T-helper 1 cell (primary cell): ENCODE measurements at regions not wholly inside any gene's neighbourhood (a gene's known extent, or its start where the extent isn't known, plus 50 kb on each side); places are given as distances from the start of the nearest gene placed in this dataset.

Experiments used
- DNase-seq, 5 donors: peaks; one replicate each; pipeline ENCODE4 v3.0.0-alpha.2; 2012 to 2020

GRCh38 chr19:30673336-30673735, 301.2 kb downstream of the ZNF536 start:
- no peak for DNase-seq

GRCh38 chr19:30672926-30673325, 300.7 kb downstream of the ZNF536 start:
- no peak for DNase-seq

DNA sequence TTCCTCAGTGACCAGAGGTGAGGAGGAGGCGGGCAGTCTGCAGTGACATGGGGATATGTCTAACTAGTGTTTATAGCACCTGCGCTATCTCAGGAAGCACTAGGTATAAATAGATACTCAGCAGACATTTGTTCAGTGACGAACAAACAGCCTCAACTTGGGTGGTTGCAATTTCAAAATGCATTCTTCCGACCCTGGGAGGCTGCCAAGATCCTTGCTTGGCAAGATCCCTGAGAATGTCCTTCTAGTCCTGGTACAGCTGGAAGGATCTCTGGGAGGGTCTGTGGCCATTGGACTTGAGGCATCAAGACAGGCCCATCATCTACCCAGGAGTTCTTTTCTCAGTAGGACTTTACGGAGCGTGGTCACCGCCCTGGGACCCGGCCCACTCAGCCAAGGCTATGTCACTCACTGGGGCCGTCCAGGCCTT, 299.5 kb downstream of the ZNF536 start:
- DNase-seq = no peak

- DNase-seq = no peak
Observed at GRCh38 chr19:30671367-30671619, 299.1 kb downstream of the ZNF536 start.

DNA sequence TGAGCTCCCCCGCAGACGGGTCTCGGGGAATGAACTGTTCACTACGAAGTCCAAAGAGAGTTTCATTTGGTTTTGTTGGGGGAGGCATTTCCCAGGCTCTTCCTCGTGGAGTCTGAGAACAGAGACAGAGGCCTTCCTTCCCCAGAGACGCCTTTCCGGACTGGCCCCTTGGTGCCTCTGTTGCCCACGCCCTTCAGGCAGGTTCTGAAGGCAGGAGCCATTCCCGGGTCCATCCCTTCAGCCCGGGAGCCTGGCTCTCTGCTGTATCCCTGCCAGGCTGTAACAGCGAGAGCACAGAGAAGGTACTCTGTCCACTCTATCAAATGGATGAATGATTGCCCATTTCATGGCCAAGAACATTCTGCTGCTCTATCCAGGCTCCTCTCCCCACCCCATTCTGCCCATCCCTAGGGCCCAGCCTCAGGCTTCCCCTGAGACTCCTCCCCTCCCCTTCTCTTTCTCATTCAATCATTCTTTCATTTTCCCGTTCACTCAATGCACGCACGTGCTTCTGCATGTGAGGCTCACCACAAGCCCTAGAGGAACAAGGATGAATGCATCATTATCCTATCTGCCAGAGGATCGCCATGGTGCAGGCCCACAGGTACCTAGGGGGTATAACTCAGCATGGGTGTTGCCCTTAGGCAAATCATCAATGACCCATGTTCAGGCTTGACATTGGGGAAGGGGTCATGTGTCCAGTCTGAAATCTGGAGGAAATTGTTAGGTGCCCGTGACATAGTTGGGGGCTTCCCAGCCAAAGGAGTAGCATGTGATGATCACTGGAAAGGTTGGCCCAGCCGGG, 298.6 kb downstream of the ZNF536 start:
- no peak for DNase-seq

GRCh38 chr19:30670011-30670329, 297.8 kb downstream of the ZNF536 start:
- no peak for DNase-seq

DNA sequence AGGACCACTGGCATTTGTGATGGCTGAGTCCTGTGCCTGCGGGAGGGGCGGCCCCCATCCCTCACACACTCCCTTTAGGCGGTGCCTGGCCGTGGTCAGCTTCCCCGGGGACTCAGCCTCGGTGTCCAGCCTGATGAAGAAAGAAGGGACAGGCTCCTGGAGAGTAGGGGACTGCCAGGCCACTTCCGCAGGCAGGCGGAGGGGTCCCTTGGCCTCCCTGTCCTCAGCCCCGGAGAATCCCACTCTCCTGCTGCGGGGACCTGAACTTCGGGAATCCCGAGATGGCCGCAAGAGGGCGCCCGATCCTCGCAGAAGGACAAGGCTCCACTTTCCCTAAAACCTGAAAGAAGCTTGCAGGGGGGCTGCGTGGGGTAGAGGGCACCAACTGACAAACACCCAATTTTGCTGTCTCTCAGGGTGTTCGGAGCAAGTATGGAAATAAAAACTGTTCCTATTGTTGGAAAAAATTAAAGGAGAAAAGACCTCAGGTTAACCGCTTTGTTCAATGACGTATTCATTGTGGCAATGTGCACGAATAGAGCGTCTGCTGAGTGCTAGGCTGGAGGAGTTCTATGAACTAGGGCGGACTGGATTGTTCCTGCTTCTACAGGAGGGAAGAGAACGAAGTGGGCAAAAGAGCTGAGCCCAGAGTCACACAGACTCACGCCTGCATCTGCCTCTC, 297.3 kb downstream of the ZNF536 start:
- peak in 3 of 5 donors; percentile 13 to 24 (median 19) for DNase-seq

DNA sequence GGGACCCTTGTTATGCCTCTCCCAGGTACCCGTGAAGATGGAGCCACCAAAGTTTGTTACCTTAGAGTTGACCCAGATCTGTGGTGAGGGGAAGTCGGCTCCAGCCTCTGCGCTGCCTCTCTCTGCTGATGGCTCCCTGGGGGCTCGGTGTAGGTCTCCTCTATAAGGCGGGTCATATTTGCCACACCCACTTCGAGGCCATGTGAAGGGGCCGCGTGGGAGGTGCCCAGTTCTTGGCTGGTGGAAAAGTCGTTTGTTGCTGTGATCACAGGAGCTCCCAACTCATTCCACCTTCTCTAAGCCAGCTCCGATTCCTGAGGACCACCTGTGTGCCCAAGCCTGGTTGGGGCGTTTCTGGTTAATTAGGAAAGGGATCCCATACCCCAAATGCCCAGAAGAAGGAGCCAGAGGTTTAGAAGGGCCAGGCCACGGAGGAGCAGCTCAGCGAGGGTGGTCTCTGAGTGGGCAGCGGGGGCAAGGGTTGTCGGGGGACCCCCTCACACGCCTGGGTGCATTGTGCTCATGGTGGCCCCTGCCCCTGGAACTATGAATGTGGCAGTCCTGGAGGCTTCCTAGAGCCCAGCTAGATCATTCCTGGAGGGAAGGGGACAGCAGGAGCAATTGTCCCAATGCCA, 296.5 kb downstream of the ZNF536 start:
- DNase-seq = no peak

- DNase-seq = no peak
Observed at GRCh38 chr19:30667746-30668145, 295.6 kb downstream of the ZNF536 start.

GRCh38 chr19:30667227-30667626, 295.0 kb downstream of the ZNF536 start:
- DNase-seq = no peak

GRCh38 chr19:30666301-30666803, 294.2 kb downstream of the ZNF536 start:
- peak in 3 of 5 donors; percentile 6 to 19 (median 8) for DNase-seq

DNA sequence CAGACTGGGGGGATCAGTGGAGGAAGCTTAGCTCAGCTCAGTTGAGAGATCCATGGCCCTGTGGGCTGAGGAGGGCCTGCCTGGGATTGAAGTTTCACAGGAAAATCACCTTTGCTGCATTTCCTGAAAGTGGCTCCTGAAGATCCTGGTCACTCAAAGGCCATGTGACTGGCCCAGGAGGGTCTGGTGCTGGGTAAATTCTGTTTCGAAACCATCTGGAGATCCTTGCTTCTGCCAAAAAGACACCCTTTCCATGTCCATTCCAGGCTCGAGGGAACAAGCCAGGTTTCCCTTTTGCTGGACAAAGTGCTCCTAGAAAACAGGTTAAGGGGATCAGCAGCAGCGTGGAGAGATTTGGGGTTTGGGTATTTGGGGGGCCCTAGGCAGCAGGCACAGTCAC, 293.3 kb downstream of the ZNF536 start:
- no peak for DNase-seq

GRCh38 chr19:30663611-30664174, 291.5 kb downstream of the ZNF536 start:
- DNase-seq = no peak

DNA sequence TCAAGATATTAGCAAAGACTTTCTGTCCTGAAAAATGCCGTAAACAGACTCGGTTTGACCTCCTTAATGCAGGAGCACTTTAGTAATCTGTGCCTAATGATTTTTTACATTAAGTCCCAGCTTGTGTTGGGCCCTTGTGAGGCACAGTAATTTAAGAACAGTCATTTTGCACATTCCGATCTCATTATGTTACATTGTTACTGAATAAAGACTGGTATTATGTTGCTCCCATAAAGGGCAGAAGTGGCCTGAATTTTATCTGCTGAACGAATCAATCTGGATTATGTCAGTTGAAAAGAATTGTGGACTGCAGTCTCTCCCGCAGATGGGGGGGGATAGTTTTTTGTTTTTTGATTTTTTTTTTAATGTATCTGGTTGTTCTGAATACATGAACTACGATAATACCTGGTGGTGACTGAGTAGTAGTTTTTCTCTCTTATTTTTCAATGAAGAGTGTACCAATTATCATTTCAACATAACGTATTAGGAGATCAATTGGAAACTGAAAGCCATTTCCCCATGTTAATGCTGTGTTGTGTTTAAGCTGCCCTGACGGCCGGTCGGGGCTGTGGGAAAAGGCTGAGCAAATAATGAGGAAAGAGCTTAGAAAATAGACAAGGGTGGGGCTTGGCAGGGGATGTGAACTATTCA, 290.2 kb downstream of the ZNF536 start:
- DNase-seq = no peak

- DNase-seq = no peak
Observed at GRCh38 chr19:30659638-30660037, 287.5 kb downstream of the ZNF536 start.

DNA sequence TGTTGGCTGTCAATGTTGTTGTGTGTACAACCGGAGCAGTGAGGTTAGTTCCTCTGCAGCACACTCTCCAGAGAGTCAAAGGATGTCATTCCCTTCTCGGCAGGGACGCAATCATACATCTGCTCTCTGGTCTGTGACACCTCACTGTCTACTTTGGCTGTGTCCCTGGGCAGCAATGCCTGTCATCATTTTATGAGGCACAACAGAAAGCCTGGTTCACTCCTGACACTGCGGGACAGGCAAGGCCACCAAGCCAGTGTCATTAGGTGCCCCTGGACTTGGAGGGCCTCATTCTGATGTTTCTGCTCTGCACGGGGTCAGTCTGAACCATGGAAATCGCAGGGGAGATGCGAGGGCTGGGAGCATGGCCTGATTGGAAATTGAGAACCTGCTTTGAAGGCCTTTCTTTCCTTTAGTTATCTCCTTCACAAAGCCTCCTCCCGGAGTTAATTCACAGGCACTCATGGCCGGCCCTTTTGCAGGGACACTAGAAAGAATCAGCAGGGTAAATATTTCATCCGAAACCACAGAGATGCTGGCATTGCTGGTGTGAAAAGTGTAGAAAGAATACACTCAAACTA, 284.4 kb downstream of the ZNF536 start:
- DNase-seq = no peak

GRCh38 chr19:30653646-30654386, 281.6 kb downstream of the ZNF536 start:
- DNase-seq = no peak

- no peak for DNase-seq
Observed at GRCh38 chr19:30652751-30653150, 280.6 kb downstream of the ZNF536 start.

GRCh38 chr19:30651691-30652090, 279.5 kb downstream of the ZNF536 start:
- no peak for DNase-seq

DNA sequence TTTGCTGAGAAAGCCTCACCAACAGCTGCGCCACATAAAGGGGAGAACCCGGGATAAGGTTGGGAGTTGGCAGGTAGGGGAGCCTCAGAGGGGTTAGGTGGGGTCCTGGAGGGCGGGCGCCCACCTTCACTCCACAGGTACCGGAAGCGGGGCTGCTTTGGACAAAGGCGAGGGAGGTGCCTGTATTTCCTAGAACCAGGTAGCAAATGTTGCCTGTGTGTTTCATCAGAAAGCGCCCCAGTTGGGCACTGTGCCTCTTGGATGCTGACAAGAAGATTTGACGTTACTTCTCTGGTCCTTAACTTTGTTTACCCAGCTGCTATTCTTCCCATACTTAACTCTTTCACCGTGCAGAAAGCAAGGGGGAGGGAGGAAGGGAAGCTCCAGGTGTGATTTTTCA, 278.9 kb downstream of the ZNF536 start:
- DNase-seq = no peak

- peak in 1 of 5 donors; percentile 25 for DNase-seq
Observed at GRCh38 chr19:30649934-30650614, 277.9 kb downstream of the ZNF536 start.
